Loucy (cell line): ENCODE measurements at regions not wholly inside any gene's neighbourhood (a gene's known extent, or its start where the extent isn't known, plus 50 kb on each side); places are given as distances from the start of the nearest gene placed in this dataset.

Experiments used
- H2AFZ ChIP-seq: fragments of 200-600 bp; sonication (generic); 2 replicates; pipeline ENCODE4 v1.6.0; 2016; ENCODE audit warnings: antibody characterized with exemption, mild to moderate bottlenecking, low read length, moderate library complexity
- H3F3A ChIP-seq: fragments of 200-600 bp; 2 replicates; pipeline ENCODE4 v1.6.0; 2016; ENCODE audit warnings: antibody characterized with exemption, low read depth, mild to moderate bottlenecking
- H3K27me3 ChIP-seq: fragments of 200-600 bp; sonication (generic); 2 replicates; pipeline ENCODE4 v1.6.1; 2014; ENCODE audit warnings: low read length, mild to moderate bottlenecking; ENCODE audit not compliant: insufficient read depth, poor library complexity, severe bottlenecking
- H3K36me3 ChIP-seq: fragments of 200-600 bp; sonication (generic); 2 replicates; pipeline ENCODE4 v1.6.1; 2016; ENCODE audit warnings: low read length; ENCODE audit not compliant: insufficient read depth
- H3K4me1 ChIP-seq: fragments of 200-600 bp; sonication (generic); 2 replicates; pipeline ENCODE4 v1.5.1; 2014; ENCODE audit warnings: low read length, mild to moderate bottlenecking; ENCODE audit not compliant: insufficient read depth, poor library complexity, severe bottlenecking
- H3K4me2 ChIP-seq: fragments of 200-600 bp; sonication (generic); 2 replicates; pipeline ENCODE4 v1.6.0; 2014; ENCODE audit warnings: antibody characterized with exemption, low read length, low read depth, mild to moderate bottlenecking; ENCODE audit not compliant: poor library complexity, severe bottlenecking
- H3K4me3 ChIP-seq: fragments of 200-600 bp; sonication (generic); 2 replicates; pipeline ENCODE4 v1.5.1; 2014; ENCODE audit warnings: low read length, mild to moderate bottlenecking, mixed read lengths; ENCODE audit not compliant: poor library complexity, severe bottlenecking
- H3K79me2 ChIP-seq: fragments of 200-600 bp; sonication (generic); 2 replicates; pipeline ENCODE4 v1.6.1; 2014; ENCODE audit warnings: low read length; ENCODE audit not compliant: insufficient read depth
- H3K9ac ChIP-seq: fragments of 200-600 bp; sonication (generic); 2 replicates; pipeline ENCODE4 v1.6.0; 2014; ENCODE audit warnings: mild to moderate bottlenecking, low read depth, low read length, moderate library complexity; ENCODE audit not compliant: poor library complexity, severe bottlenecking
- H3K9me2 ChIP-seq: fragments of 200-600 bp; sonication (generic); replicated peaks from 2 replicates; pipeline ENCODE4 v1.6.1; 2016; ENCODE audit warnings: low read depth, low read length, mixed read lengths
- H3K9me3 ChIP-seq: fragments of 200-600 bp; sonication (generic); 2 replicates; pipeline ENCODE4 v1.6.1; 2014; ENCODE audit warnings: mild to moderate bottlenecking, antibody characterized with exemption, low read length, low read depth; ENCODE audit not compliant: insufficient read depth
- H4K20me1 ChIP-seq: fragments of 200-600 bp; sonication (generic); 2 replicates; pipeline ENCODE4 v1.6.0; 2014; ENCODE audit warnings: antibody characterized with exemption, low read length, mild to moderate bottlenecking; ENCODE audit not compliant: insufficient read depth, poor library complexity, severe bottlenecking
- EZH2phosphoT487 ChIP-seq: fragments of 200-600 bp; IDR thresholded peaks from 2 replicates; pipeline ENCODE4 v1.6.1; 2018; ENCODE audit warnings: antibody characterized with exemption, mild to moderate bottlenecking, moderate library complexity, borderline replicate concordance
- TF ChIP-seq, protein P1 (sequence below): fragments of 200-600 bp; sonication (generic); conservative IDR thresholded peaks from 2 replicates; pipeline ENCODE4 v1.5.1; 2014; ENCODE audit warnings: mild to moderate bottlenecking, antibody characterized with exemption, low read length

DNA sequence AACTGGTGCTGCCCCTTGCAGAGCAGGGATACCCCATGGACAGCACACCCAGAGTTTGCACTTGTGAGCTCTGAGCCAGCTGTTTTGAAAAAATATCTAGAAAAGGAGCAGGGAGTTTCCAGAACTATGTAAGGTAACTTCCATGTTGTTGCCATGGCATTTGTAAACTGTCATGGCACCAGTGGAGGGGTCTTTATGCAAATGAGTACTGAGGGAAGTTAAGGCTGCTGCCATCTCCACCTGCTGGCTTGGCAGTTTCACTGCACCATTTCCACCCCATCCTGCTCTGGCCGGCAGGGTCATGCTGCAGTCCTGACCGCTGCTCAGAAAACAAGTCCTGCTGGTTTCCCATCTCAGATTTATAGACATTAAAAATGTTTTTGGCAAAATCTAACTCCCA lies 52.3 kb upstream of the SNTG2 start:
- H3K79me2 ChIP-seq = no peaks in the 10 kb centered on the region
- H3K4me1 ChIP-seq = no peaks in the 10 kb centered on the region
- H2AFZ ChIP-seq = no peak overlapping the region
- H3K9me2 ChIP-seq = no peaks in the 10 kb centered on the region
- H3F3A ChIP-seq = no peaks in the 10 kb centered on the region
- H3K9ac ChIP-seq = no peak overlapping the region
- no peaks in the 10 kb centered on the region for H3K27me3 ChIP-seq
- no peaks in the 10 kb centered on the region for H4K20me1 ChIP-seq
- H3K4me3 ChIP-seq = no peak overlapping the region
- no peaks in the 10 kb centered on the region for H3K36me3 ChIP-seq
- H3K9me3 ChIP-seq = peaks cover 12% of the 10 kb centered on the region; the same call in 1 of the 2 replicates
- no peak overlapping the region for H3K4me2 ChIP-seq
- TF ChIP-seq, protein P1, sequence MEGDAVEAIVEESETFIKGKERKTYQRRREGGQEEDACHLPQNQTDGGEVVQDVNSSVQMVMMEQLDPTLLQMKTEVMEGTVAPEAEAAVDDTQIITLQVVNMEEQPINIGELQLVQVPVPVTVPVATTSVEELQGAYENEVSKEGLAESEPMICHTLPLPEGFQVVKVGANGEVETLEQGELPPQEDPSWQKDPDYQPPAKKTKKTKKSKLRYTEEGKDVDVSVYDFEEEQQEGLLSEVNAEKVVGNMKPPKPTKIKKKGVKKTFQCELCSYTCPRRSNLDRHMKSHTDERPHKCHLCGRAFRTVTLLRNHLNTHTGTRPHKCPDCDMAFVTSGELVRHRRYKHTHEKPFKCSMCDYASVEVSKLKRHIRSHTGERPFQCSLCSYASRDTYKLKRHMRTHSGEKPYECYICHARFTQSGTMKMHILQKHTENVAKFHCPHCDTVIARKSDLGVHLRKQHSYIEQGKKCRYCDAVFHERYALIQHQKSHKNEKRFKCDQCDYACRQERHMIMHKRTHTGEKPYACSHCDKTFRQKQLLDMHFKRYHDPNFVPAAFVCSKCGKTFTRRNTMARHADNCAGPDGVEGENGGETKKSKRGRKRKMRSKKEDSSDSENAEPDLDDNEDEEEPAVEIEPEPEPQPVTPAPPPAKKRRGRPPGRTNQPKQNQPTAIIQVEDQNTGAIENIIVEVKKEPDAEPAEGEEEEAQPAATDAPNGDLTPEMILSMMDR = peak; percentile 54
- no peak for TF ChIP-seq EZH2phosphoT487

DNA sequence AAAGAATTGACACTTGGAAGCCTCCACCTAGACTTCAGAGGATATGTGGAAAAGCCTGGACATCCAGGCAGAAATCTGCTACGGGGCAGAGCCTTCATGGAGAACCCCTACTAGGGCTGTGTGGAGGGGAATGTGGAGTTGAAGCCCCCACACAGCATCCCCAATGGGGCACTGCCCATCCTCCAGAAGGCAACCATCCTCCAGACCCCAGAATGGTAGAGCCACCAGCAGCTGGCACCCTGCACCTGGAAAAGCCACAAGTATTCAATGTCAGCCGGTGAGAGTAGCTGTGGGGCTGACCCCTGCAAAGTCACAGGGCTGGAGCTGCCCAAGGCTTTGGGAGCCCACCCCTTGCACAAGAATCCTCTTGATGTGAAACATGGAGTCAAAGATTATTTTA lies 53.6 kb upstream of the SNTG2 start:
- peaks cover 12% of the 10 kb centered on the region; the same call in 1 of the 2 replicates for H3K9me3 ChIP-seq
- H3K79me2 ChIP-seq = no peaks in the 10 kb centered on the region
- H3K9me2 ChIP-seq = no peaks in the 10 kb centered on the region
- H3K27me3 ChIP-seq = no peaks in the 10 kb centered on the region
- H3K36me3 ChIP-seq = no peaks in the 10 kb centered on the region
- H3K4me3 ChIP-seq = no peak overlapping the region
- H3K4me1 ChIP-seq = no peaks in the 10 kb centered on the region
- no peak overlapping the region for H3K9ac ChIP-seq
- TF ChIP-seq EZH2phosphoT487 = no peak
- TF ChIP-seq, protein P1 = no peak
- no peak overlapping the region for H3K4me2 ChIP-seq
- no peaks in the 10 kb centered on the region for H4K20me1 ChIP-seq
- no peaks in the 10 kb centered on the region for H3F3A ChIP-seq
- no peak overlapping the region for H2AFZ ChIP-seq

DNA sequence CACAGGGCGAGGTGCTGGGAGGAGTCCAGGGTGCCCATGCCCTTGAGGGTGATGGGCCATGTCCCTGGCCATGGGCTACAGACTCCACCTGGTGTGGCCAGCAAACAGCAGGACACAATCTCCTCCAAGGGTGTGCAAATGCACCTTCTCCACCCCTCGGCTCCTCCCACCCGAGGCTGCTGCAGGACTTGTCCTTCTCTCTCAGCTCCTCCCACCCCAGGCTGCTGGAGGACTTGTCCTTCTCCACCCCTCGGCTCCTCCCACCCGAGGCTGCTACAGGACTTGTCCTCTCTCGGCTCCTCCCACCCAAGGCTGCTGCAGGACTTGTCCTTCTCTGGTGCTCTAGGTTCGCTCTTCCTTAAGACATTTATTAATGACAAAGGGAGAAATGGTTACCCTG lies 57.3 kb upstream of the SNTG2 start:
- H3K79me2 ChIP-seq = no peaks in the 10 kb centered on the region
- no peak overlapping the region for H3K9ac ChIP-seq
- H3K9me2 ChIP-seq = no peaks in the 10 kb centered on the region
- peak overlapping the region; percentile 4; the same call in 1 of the 2 replicates for H2AFZ ChIP-seq
- H3K9me3 ChIP-seq = peaks cover 12% of the 10 kb centered on the region; the same call in 1 of the 2 replicates
- H3K4me2 ChIP-seq = peak overlapping the region; percentile 9
- H3K27me3 ChIP-seq = no peaks in the 10 kb centered on the region
- H3K4me3 ChIP-seq = no peak overlapping the region
- no peaks in the 10 kb centered on the region for H3K36me3 ChIP-seq
- TF ChIP-seq, protein P1 = no peak
- TF ChIP-seq EZH2phosphoT487 = no peak
- H4K20me1 ChIP-seq = no peaks in the 10 kb centered on the region
- H3F3A ChIP-seq = no peaks in the 10 kb centered on the region
- no peaks in the 10 kb centered on the region for H3K4me1 ChIP-seq
